CD8-positive, alpha-beta memory T cell (primary cell): ENCODE measurements at regions not wholly inside any gene's neighbourhood (a gene's known extent, or its start where the extent isn't known, plus 50 kb on each side); places are given as distances from the start of the nearest gene placed in this dataset.

Experiments used
- CTCF ChIA-PET: fragments of 350-600 bp; sonication (Branson Sonifier 250); formaldehyde crosslinking; loops from one replicate; lab custom pipeline; 2021; ENCODE audit warnings: antibody characterized with exemption; lab: Charles Lee
- POLR2A ChIA-PET: fragments of 350-600 bp; sonication (Branson Sonifier 250); formaldehyde crosslinking; loops from one replicate; lab custom pipeline; 2021; ENCODE audit warnings: antibody characterized with exemption; lab: Charles Lee
- DNase-seq, 5 donors: peaks; one replicate each; pipeline versions ENCODE4 v3.0.0 to v3.0.0-alpha.2; 2020 to 2022; ENCODE audit warnings: mixed read lengths in 1 of 5
- H3K27ac ChIP-seq: one replicate; pipeline ENCODE4 v1.7.0; 2013; ENCODE audit warnings: low read depth, mild to moderate bottlenecking, low read length, moderate library complexity
- H3K27me3 ChIP-seq: 2 replicates; pipeline ENCODE4 v1.7.0; 2013; ENCODE audit warnings: low read length, mild to moderate bottlenecking; ENCODE audit not compliant: insufficient read depth, poor library complexity, severe bottlenecking
- H3K36me3 ChIP-seq: 2 replicates; pipeline ENCODE4 v1.7.0; 2013; ENCODE audit warnings: mild to moderate bottlenecking, low read length, moderate library complexity; ENCODE audit not compliant: insufficient read depth
- H3K4me1 ChIP-seq: 2 replicates; pipeline ENCODE4 v1.7.0; 2013; ENCODE audit warnings: mild to moderate bottlenecking, low read length, moderate library complexity; ENCODE audit not compliant: insufficient read depth
- H3K4me3 ChIP-seq: 2 replicates; pipeline ENCODE4 v1.7.0; 2013; ENCODE audit warnings: mild to moderate bottlenecking, low read length
- H3K9me3 ChIP-seq: 2 replicates; pipeline ENCODE4 v1.7.0; 2013; ENCODE audit warnings: mild to moderate bottlenecking, low read length
- H3K27ac Mint-ChIP-seq, 8 donors: one replicate each; pipeline ENCODE4 v1.8.0; 2020 to 2021; ENCODE audit warnings: mixed read lengths in 8 of 8, mild to moderate bottlenecking in 6 of 8, inconsistent platforms in 3 of 8, moderate library complexity in 3 of 8
- H3K27me3 Mint-ChIP-seq, 2 donors: one replicate each; pipeline ENCODE4 v1.8.0; 2020 to 2021; ENCODE audit warnings: mixed read lengths in 2 of 2, mild to moderate bottlenecking in 1 of 2, moderate library complexity in 1 of 2
- H3K36me3 Mint-ChIP-seq, 3 donors: one replicate each; pipeline ENCODE4 v1.8.0; 2020 to 2021; ENCODE audit warnings: mixed read lengths in 3 of 3, inconsistent platforms in 1 of 3, mild to moderate bottlenecking in 1 of 3
- H3K4me1 Mint-ChIP-seq, 3 donors: one replicate each; pipeline ENCODE4 v1.8.0; 2020 to 2021; ENCODE audit warnings: mixed read lengths in 3 of 3, inconsistent platforms in 1 of 3, mild to moderate bottlenecking in 1 of 3
- H3K4me3 Mint-ChIP-seq, 7 donors: one replicate each; pipeline ENCODE4 v1.8.0; 2020 to 2021; ENCODE audit warnings: mixed read lengths in 7 of 7, mild to moderate bottlenecking in 6 of 7, moderate library complexity in 4 of 7, inconsistent platforms in 2 of 7
- H3K9me3 Mint-ChIP-seq, 5 donors: one replicate each; pipeline ENCODE4 v1.8.0; 2020 to 2022; ENCODE audit warnings: mixed read lengths in 5 of 5, mild to moderate bottlenecking in 3 of 5, moderate library complexity in 2 of 5, inconsistent platforms in 1 of 5

- Histone ChIP-seq H3K27me3 (no peaks in the 10 kb centered on the region), H3K4me1 (no peaks in the 10 kb centered on the region), H3K27ac (no peak overlapping the region), H3K36me3 (no peaks in the 10 kb centered on the region), H3K4me3 (no peak overlapping the region), H3K9me3 (no peaks in the 10 kb centered on the region)
- no peaks in the 10 kb centered on the region for H3K36me3 Mint-ChIP-seq
- H3K4me3 Mint-ChIP-seq, result no peak overlapping the region
- no peaks in the 10 kb centered on the region for H3K9me3 Mint-ChIP-seq
- ChIA-PET POLR2A (no interaction called here), CTCF (no interaction called here)
- H3K27ac Mint-ChIP-seq, result no peak overlapping the region
- no peaks in the 10 kb centered on the region for H3K4me1 Mint-ChIP-seq
- H3K27me3 Mint-ChIP-seq, result peaks cover 0 to 5% of the 10 kb centered on the region in 2 donors
- DNase-seq, result no peak
Observed at GRCh38 chr2:16785149-16785548, 119.5 kb upstream of the CYRIA start.

DNA sequence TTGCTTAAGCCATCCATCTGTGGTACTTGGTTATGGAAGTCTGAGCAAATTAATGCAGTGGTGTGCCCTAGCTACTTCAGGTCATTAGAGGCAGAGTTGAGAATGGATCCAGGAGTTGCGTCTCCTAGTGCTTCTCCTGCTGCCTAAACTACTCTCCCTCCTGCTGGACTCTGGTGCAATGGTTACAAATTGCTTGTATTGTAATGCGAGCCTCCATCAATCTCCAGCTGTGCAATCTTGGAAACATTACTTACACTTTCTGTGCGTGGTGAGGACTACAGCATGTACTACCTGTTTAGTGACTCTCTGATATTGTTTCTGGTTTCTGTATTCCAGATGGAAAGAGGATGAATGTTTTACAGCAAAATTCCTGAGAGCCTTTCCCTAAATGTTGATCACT lies 119.0 kb upstream of the CYRIA start:
- H3K4me1 Mint-ChIP-seq, result no peaks in the 10 kb centered on the region

DNA sequence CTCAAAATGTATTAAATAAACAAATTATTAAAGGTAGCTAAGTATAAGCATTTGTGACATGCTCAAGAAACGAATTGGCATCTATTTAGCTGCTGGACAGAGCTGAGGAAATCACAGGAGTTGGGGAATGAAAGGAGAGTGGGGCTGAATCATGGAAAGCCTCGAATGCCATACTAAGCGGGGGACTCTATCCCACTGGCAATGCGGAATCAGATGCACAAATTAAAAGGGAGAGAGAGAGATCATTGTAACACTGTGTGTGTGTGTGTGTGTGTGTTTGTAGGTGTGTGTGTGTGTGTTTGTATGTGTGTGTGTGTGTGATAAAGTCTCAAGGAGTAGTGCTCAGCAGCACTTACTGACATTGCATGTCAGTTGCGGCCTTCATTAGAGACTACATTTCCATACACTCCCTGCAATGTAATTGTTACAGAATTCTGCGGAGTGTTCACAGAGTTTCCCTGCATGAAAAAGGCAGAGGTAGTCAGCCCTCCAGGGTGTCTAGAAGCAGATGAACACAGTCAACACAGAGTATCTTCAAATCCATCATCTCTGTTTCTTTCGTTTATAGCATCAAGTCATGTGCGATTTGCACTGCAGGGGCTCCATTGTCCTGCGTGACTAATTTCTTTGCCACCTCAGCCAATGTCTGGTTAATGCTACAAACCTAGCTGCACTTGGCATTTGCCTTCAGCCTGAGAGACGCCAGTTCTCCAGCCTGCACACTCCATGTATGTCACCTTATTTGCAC lies 111.7 kb upstream of the CYRIA start:
- Mint-ChIP-seq H3K27ac (no peak overlapping the region), H3K4me3 (no peak overlapping the region), H3K36me3 (no peaks in the 10 kb centered on the region), H3K9me3 (peaks cover 0 to 3% (median 0%) of the 10 kb centered on the region in 5 donors), H3K4me1 (no peaks in the 10 kb centered on the region), H3K27me3 (peaks cover 0 to 5% of the 10 kb centered on the region in 2 donors)
- Histone ChIP-seq H3K4me3 (no peak overlapping the region), H3K9me3 (no peaks in the 10 kb centered on the region), H3K27ac (no peak overlapping the region), H3K27me3 (no peaks in the 10 kb centered on the region), H3K4me1 (no peaks in the 10 kb centered on the region), H3K36me3 (no peaks in the 10 kb centered on the region)
- ChIA-PET CTCF (no interaction called here), POLR2A (no interaction called here)
- no peak for DNase-seq

More for the DNA sequence above, 119.0 kb upstream of the CYRIA start:
- DNase-seq, result no peak
- CTCF ChIA-PET, result no interaction called here
- Mint-ChIP-seq H3K4me3 (no peak overlapping the region), H3K36me3 (no peaks in the 10 kb centered on the region), H3K27ac (no peak overlapping the region), H3K27me3 (peaks cover 0 to 5% of the 10 kb centered on the region in 2 donors), H3K9me3 (no peaks in the 10 kb centered on the region)
- Histone ChIP-seq H3K36me3 (no peaks in the 10 kb centered on the region), H3K27ac (no peak overlapping the region), H3K9me3 (no peaks in the 10 kb centered on the region), H3K4me1 (no peaks in the 10 kb centered on the region), H3K27me3 (no peaks in the 10 kb centered on the region), H3K4me3 (no peak overlapping the region)
- POLR2A ChIA-PET, result no interaction called here

- Mint-ChIP-seq H3K27me3 (peaks cover 0 to 2% of the 10 kb centered on the region in 2 donors), H3K27ac (no peak overlapping the region), H3K4me3 (no peak overlapping the region), H3K4me1 (no peaks in the 10 kb centered on the region), H3K36me3 (no peaks in the 10 kb centered on the region), H3K9me3 (peaks cover 0 to 3% (median 0%) of the 10 kb centered on the region in 5 donors)
- ChIA-PET POLR2A (no interaction called here), CTCF (no interaction called here)
- DNase-seq, result no peak
- H3K27me3 ChIP-seq, result no peaks in the 10 kb centered on the region
- H3K4me3 ChIP-seq, result no peak overlapping the region
- H3K27ac ChIP-seq, result no peak overlapping the region
- no peaks in the 10 kb centered on the region for H3K4me1 ChIP-seq
- H3K9me3 ChIP-seq, result no peaks in the 10 kb centered on the region
- no peaks in the 10 kb centered on the region for H3K36me3 ChIP-seq
Observed at GRCh38 chr2:16775899-16776231, 110.2 kb upstream of the CYRIA start.

- Mint-ChIP-seq H3K9me3 (peaks cover 0 to 3% (median 0%) of the 10 kb centered on the region in 5 donors), H3K27me3 (peaks cover 0 to 2% of the 10 kb centered on the region in 2 donors), H3K4me3 (no peak overlapping the region), H3K4me1 (no peaks in the 10 kb centered on the region), H3K27ac (peak overlapping the region in 1 of 8 donors; percentile 29), H3K36me3 (no peaks in the 10 kb centered on the region)
- Histone ChIP-seq H3K36me3 (no peaks in the 10 kb centered on the region), H3K9me3 (no peaks in the 10 kb centered on the region), H3K27ac (no peak overlapping the region), H3K27me3 (no peaks in the 10 kb centered on the region), H3K4me1 (no peaks in the 10 kb centered on the region), H3K4me3 (no peak overlapping the region)
- ChIA-PET CTCF (no interaction called here), POLR2A (no interaction called here)
- no peak for DNase-seq
Observed at GRCh38 chr2:16774980-16775898, 109.6 kb upstream of the CYRIA start.

DNA sequence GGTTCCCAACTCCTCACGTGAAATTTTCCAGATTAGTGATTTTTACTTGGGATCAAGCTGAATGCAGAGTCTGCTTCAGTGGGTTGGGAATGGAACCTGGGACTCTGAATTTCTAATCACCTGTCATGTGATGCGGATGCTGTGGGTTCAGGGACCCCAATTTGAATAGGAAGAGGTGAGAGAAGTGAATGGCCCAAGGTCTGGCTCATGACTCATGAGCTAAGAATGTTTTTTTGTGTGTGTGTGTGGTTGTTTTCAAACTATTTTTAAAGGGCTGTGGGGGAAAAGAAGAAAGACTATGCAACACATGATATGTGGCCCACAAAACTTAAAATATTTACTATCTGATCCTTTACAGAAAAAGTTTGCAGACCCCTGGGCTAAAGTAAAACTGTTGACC lies 108.5 kb upstream of the CYRIA start:
- Histone ChIP-seq H3K4me1 (no peaks in the 10 kb centered on the region), H3K4me3 (no peak overlapping the region), H3K36me3 (no peaks in the 10 kb centered on the region), H3K9me3 (no peaks in the 10 kb centered on the region), H3K27ac (no peak overlapping the region), H3K27me3 (no peaks in the 10 kb centered on the region)
- ChIA-PET CTCF (no interaction called here), POLR2A (no interaction called here)
- Mint-ChIP-seq H3K4me1 (no peaks in the 10 kb centered on the region), H3K36me3 (no peaks in the 10 kb centered on the region), H3K27me3 (peaks cover 2 to 5% of the 10 kb centered on the region in 2 donors), H3K9me3 (peaks cover 0 to 3% (median 0%) of the 10 kb centered on the region in 5 donors), H3K4me3 (no peak overlapping the region), H3K27ac (no peak overlapping the region)
- no peak for DNase-seq

DNA sequence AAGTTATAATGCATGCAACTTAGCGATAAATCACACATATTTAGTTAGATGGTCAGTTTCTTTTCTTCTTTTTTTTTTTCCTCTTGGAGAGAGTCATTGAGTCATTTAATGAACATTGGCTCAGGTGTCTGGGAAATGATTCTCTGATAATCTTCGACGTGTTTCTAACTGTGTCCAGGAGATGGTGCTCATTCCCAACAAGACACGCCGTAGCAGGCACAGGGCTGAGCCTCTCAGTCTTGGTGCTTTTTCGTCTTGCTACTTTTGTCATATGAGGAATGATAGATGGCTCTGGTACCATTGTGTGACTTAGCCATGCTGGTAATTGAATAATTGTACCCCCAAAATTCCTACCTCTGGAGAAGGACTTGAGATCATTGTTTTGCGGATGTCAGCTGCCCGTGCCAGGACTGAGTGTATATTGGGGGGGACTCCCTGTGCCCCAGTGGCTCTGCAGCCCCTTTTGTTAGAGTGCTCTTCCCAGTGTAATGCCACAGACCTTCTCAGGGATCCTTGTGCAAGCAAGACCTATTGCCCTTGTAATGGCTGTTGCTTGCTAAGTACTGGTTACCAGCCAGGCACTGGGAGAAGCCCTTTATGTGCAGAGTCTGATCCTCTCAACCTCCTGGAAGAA lies 107.6 kb upstream of the CYRIA start:
- H3K27me3 Mint-ChIP-seq, result peaks cover 2 to 5% of the 10 kb centered on the region in 2 donors
- Histone ChIP-seq H3K36me3 (no peaks in the 10 kb centered on the region), H3K4me1 (no peaks in the 10 kb centered on the region), H3K9me3 (no peaks in the 10 kb centered on the region), H3K27ac (no peak overlapping the region), H3K27me3 (no peaks in the 10 kb centered on the region), H3K4me3 (no peak overlapping the region)
- H3K4me3 Mint-ChIP-seq, result no peak overlapping the region
- no peaks in the 10 kb centered on the region for H3K4me1 Mint-ChIP-seq
- ChIA-PET CTCF (no interaction called here), POLR2A (no interaction called here)
- H3K27ac Mint-ChIP-seq, result no peak overlapping the region
- H3K36me3 Mint-ChIP-seq, result no peaks in the 10 kb centered on the region
- H3K9me3 Mint-ChIP-seq, result no peaks in the 10 kb centered on the region
- no peak for DNase-seq
